ENCODE measurements at regions not wholly inside any gene's neighbourhood (a gene's known extent, or its start where the extent isn't known, plus 50 kb on each side); places are given as distances from the start of the nearest gene placed in this dataset.
"Not testable (repeated sequence)": the region's sequence is repeated elsewhere in the genome, so short reads cannot be mapped to it uniquely, and the experiment has no call there.

DNA sequence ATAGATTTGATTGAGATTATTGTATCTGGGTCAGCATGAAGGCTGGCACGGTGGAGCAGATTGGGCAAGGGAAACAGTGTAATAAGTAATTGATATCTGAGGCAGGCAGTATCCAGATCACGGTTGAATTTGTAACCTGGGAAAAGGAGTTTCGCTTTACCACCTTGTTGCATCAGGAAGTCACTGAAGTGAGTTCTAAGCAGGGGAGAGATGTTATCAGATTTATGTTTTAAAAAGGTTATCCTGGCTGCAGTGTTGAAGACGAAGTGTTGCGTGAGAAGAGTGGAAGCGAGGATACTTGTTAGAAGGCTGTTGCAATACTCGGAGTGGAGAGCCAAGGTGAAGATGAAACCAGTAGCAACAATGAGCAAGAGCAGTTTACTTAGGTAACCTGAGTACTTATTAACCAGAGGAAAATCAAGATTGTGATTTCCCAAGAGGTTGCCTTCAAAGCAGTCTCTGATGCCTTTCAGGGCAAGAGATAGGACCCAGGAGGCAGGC is 77.8 kb downstream of the LHX9 start:
- intact Hi-C loops (cut with DNase I; ENCODE audit: low total_unique reads), result no loop called here
- TF ChIP-seq, protein P1, sequence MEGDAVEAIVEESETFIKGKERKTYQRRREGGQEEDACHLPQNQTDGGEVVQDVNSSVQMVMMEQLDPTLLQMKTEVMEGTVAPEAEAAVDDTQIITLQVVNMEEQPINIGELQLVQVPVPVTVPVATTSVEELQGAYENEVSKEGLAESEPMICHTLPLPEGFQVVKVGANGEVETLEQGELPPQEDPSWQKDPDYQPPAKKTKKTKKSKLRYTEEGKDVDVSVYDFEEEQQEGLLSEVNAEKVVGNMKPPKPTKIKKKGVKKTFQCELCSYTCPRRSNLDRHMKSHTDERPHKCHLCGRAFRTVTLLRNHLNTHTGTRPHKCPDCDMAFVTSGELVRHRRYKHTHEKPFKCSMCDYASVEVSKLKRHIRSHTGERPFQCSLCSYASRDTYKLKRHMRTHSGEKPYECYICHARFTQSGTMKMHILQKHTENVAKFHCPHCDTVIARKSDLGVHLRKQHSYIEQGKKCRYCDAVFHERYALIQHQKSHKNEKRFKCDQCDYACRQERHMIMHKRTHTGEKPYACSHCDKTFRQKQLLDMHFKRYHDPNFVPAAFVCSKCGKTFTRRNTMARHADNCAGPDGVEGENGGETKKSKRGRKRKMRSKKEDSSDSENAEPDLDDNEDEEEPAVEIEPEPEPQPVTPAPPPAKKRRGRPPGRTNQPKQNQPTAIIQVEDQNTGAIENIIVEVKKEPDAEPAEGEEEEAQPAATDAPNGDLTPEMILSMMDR (IDR thresholded peaks at IDR 0.05), result no peak
- no peak for TF ChIP-seq POLR2A (IDR thresholded peaks at IDR 0.05)
- no peak for DNase-seq (ENCODE audit: low spot score in 2 of 2)
- no peak overlapping the region for H3K4me3 ChIP-seq (ENCODE audit: low read depth, poor library complexity, severe bottlenecking)
- 88 to 95% methylated on average over 7 of the region's 7 CpGs for WGBS, 2 donors

DNA sequence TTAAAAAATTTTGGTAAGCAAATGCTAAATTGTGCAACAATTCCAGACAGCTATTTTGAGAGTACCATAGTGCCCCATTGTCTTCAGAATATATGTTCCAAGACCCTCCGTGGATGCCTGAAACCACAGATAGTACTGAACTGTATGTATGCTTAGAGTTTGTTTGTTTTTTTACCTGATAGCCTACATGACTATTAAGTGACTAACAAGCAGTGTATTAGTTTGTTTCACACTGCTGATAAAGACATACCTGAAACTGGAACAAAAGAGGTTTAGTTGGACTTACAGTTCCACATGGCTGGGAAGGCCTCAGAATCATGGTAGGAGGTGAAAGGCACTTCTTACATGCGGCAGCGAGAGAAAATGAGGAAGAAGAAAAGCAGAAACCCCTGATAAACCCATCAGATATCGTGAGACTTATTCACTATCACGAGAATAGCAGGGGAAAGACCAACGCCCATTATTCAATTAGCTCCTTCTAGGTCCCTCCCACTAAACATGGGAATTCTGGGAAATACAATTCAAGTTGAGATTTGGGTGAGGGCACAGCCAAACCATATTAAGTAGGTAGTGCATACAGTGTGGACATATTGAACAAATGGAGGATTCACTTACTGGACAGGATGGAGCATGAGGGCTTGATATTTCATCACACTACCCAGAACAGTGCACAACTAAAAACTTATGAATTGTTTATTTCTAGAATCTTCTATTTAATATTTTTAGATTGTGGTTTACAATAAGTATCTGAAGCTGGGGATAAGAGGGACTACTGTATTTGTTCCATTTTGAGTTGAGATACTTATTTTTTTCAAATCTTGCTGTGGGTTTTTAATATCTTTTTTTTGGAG is 78.5 kb downstream of the LHX9 start:
- WGBS, 2 donors, result 87 to 89% methylated on average over 6 of the region's 6 CpGs
- DNase-seq (ENCODE audit: low spot score in 2 of 2), result no peak
- H3K4me3 ChIP-seq (ENCODE audit: low read depth, poor library complexity, severe bottlenecking), result no peak overlapping the region
- intact Hi-C loops (cut with DNase I; ENCODE audit: low total_unique reads), result no loop called here
- TF ChIP-seq POLR2A (IDR thresholded peaks at IDR 0.05), result no peak
- TF ChIP-seq, protein P1 (IDR thresholded peaks at IDR 0.05), result no peak

DNA sequence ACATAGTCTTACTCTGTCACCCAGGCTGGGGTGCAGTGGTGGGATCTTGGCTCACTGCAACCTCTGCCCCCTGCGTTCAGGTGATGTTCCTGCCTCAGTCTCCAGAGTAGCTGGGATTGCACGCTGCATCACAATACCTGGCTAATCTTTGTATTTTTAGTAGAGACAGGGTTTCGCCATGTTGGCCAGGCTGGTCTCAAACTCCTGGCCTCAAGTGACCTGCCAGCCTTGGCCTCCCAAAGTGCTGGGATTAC is 79.0 kb downstream of the LHX9 start:
- WGBS, 2 donors, result 98 to 100% methylated on average over 3 of the region's 3 CpGs
- H3K4me3 ChIP-seq (ENCODE audit: low read depth, poor library complexity, severe bottlenecking); DNase-seq (ENCODE audit: low spot score in 2 of 2); intact Hi-C loops (cut with DNase I; ENCODE audit: low total_unique reads): not testable (repeated sequence)

DNA sequence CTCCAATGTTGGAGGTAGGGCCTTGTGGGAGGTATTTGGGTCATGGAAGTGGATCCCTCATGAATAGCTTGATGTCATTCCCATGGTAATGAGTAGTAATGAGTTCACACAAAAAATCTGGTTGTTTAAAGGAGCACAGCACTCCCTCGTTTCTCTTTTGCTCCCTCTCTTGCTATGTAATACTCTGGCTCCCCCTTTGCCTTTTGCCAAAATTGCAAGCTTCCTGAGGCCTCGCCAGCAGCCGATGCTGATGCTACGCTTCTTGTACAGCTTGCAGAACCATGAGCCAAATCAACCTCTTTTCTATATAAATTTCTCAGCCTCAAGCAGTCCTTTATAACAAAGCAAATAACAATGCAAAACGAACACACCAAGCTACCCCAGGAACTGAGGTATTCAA is 80.9 kb downstream of the LHX9 start:
- H3K4me3 ChIP-seq (ENCODE audit: low read depth, poor library complexity, severe bottlenecking), result no peak overlapping the region
- WGBS, 2 donors, result 61 to 67% methylated on average over 5 of the region's 5 CpGs
- intact Hi-C loops (cut with DNase I; ENCODE audit: low total_unique reads), result no loop called here
- TF ChIP-seq, protein P1 (IDR thresholded peaks at IDR 0.05), result no peak
- TF ChIP-seq POLR2A (IDR thresholded peaks at IDR 0.05), result no peak
- no peak for DNase-seq (ENCODE audit: low spot score in 2 of 2)

DNA sequence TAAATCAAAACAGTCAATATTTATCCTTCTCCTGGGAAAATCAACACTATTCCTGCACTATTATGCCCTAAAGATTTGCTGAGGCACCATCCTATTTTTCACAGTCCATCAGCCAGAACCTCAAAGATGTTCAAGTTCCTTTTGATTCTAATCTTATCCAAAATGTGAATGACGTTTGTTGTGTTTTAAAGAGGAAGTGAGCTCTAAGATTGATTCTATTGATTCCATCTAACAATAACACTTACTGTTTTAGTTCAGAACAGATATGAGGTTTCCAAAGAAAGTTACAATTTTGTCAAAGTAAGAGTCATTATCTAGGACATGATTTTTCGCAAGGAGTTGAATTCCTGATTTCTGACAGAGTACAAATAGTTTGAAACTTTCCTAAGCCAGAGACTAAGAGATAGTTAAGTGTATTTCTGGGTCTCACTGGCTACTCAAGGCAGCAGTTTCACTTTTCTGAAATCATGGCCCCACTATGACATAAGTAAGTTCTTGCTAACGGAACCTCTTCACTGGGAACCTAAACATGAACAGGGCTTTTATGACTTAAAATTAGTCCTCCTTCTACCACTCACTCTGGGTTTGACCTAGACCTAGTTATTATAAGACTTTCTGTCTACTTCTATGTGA is 84.7 kb downstream of the LHX9 start:
- no peak overlapping the region for H3K4me3 ChIP-seq (ENCODE audit: low read depth, poor library complexity, severe bottlenecking)
- intact Hi-C loops (cut with DNase I; ENCODE audit: low total_unique reads), result no loop called here
- no peak for TF ChIP-seq POLR2A (IDR thresholded peaks at IDR 0.05)
- TF ChIP-seq, protein P1 (IDR thresholded peaks at IDR 0.05), result no peak
- DNase-seq (ENCODE audit: low spot score in 2 of 2), result no peak
- WGBS, 2 donors, result 66 to 68% methylated on average over 3 of the region's 3 CpGs

DNA sequence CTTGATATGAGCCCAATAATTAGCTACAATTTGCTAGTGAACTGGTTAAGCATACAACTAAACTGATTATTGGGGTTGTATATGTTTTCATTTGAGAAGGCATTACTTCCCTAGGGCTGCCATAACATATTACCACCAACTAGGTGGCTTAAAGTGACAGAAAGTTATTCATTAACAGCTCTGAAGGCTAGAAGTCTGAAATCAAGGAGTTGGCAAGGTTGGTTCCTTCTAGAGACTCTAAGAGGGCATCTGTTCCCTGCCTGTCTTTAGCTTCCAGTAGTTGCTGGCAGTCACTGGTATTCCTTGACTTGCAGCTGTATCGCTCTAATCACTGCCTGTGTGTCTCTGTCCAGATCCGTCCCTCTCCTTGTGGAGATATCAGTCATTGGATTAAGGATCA is 86.3 kb downstream of the LHX9 start:
- 90 to 94% methylated on average over 2 of the region's 2 CpGs for WGBS, 2 donors
- intact Hi-C loops (cut with DNase I; ENCODE audit: low total_unique reads), result no loop called here
- no peak for DNase-seq (ENCODE audit: low spot score in 2 of 2)
- no peak for TF ChIP-seq POLR2A (IDR thresholded peaks at IDR 0.05)
- TF ChIP-seq, protein P1 (IDR thresholded peaks at IDR 0.05), result no peak
- H3K4me3 ChIP-seq (ENCODE audit: low read depth, poor library complexity, severe bottlenecking), result no peak overlapping the region

Data from lower leg skin (tissue), 4 donors.